GM21737 (cell line): ENCODE measurements at regions not wholly inside any gene's neighbourhood (a gene's known extent, or its start where the extent isn't known, plus 50 kb on each side); places are given as distances from the start of the nearest gene placed in this dataset.
"Not testable (repeated sequence)": the region's sequence is repeated elsewhere in the genome, so short reads cannot be mapped to it uniquely, and the experiment has no call there.

ENCODE experiments used
- ATAC-seq: cut with Tn5 transposase; IDR thresholded peaks from one replicate; pipeline ENCODE4 v1.9.1; 2021; ENCODE audit warnings: mild to moderate bottlenecking, moderate library complexity; ENCODE audit not compliant: unreplicated experiment

- not testable (repeated sequence) for ATAC-seq
Observed at GRCh38 chr1:149695066-149695465, 87.4 kb upstream of the FCGR1A start.

DNA sequence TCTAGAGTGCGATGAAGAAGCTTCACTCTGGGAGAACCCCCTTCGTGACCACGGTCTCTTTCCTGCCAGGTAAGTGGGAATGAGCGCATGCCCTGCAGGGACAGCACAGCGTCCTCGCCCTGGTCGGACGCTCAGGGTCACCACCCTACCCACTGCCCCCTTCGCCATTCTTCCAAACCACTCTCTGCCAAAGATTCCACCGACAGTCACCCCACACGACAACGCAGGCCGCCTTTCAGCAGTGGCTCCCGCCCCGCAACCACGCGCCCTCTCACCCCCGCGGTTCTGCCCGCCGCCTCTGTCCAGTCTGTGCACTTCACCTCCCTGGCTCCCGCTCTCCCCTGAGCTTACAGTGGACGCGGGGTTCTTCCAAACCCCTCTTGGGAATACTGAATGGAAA is 82.3 kb upstream of the FCGR1A start:
- not testable (repeated sequence) for ATAC-seq

DNA sequence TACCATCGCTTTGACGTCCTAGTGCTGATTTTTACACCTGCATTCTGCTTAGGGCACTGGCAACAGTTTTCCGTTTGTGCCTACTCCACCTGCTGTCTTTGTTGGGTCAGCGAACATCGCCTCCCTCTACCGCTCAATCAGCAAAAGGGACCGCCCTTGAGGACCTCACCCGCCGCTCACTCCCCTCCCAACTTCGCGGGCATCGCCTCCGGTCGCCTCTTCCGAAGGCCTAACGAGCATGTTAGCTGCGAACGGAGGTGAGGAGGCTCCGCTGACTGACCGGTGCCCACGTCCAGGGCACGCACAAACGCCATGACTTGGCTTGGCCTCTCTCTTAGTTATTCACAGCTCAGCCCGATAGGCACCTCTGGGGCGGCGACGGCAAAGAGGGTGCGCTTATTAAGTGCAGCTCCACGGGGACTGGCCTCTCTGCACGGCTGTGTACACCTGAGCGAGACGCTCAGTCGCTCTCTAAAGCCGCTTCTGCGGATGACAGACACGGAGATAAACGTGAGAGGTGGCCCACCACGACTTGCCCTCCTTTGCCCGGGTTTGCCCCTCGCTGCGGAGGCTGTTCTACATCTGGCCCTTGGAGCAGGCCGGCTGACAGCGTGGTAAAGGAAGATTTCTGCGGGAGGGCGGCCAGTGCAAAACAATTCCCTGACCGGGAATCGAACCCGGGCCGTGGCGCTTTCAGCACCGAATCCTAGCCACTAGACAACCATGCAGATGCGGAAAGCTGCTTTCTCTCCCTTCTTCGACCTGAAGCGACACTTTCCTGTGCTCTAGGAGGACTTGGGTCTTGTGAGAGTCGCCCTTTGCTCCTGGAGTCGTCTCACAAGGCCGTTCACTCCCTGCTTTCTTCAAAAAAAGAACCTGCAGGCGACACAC is 81.6 kb upstream of the FCGR1A start:
- not testable (repeated sequence) for ATAC-seq

- ATAC-seq = not testable (repeated sequence)
Observed at GRCh38 chr1:149708192-149708853, 74.2 kb upstream of the FCGR1A start.

DNA sequence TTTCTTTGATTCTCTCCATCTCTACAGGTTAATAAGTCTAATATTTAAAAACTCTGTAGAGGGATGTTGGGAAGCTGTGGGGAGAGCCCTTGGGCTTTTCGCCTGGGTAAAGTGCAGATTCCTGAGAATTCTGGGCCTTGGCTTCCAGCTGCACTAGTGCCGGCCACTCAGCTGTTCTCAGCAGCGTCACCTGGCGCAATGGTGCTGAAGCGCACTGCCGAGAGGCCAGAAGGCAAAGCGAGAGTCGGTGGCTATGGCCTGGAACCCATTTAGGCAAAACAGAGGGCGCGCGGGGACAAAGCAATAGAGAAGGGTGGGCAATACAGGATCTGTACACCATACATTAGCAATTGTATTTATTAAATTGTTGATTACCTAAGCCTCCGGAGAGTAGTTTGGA is 70.8 kb upstream of the FCGR1A start:
- ATAC-seq = not testable (repeated sequence)

DNA sequence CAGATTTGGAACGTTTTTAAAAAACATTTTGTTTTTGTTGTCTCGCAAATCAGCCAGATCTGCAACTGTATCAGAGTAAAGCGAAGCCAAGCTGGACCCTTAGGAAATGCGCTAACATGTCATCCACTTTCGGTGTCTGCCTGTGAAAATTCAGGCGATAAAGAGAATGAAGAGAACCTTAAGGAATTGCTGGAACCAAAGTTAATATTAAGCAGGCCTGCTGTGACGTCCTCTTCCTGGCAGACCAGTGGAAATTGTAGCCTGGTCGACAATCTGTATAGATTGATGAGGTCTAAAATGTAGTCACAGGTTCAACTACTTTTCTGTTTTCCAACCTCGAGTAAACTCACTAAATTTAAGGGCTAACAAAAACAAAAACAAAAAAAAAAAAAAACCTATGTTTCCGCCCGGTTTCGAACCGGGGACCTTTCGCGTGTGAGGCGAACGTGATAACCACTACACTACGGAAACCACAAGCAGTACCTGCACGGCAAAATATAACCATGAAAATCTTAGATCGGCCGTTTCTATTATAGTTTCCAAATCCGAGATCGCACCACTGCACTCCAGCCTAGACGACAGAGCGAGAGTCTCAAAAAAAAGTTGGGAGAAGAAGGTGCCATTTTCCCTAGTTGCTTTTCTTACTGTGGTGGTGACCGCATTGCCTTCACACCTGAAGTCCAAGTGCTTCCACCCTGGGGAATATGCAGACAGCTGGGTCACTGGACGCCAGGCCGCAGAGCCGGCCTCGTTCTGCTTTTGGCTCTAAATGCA is 70.2 kb upstream of the FCGR1A start:
- not testable (repeated sequence) for ATAC-seq

GRCh38 chr1:149713513-149713912 is 69.0 kb upstream of the FCGR1A start:
- not testable (repeated sequence) for ATAC-seq

GRCh38 chr1:149713952-149714351 is 68.5 kb upstream of the FCGR1A start:
- not testable (repeated sequence) for ATAC-seq

DNA sequence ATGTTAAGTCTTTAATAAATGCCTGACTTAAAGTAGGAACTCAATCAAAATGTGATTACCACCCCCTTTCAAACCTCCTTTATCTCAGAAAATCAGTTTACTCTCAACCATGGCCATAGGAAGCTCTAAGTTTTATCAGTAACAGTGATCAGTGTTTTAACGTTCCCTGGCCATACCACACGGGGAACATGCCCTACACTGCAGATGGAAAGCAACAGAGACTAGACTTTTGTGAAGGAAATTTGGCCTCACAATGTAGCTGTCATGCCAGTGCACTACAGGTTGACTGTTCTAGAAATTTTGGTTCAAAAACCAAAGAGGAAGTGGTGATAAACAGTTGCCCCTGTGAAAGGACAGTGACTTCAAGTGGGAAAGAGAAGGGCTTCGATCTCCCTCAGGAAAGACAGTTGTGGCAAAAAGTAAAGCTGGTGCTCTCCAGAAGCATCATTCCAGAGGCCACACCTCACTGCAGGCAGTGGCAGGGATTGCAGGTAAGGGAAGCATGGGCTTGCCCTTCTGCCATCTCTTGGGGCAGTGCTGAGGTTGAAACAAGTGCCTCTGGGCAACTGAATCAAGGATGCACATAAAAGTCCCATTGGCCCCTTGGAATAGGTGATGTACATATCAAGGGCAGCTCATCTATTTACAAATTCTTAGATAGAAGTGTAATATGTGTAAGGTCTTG is 57.7 kb upstream of the FCGR1A start:
- not testable (repeated sequence) for ATAC-seq

DNA sequence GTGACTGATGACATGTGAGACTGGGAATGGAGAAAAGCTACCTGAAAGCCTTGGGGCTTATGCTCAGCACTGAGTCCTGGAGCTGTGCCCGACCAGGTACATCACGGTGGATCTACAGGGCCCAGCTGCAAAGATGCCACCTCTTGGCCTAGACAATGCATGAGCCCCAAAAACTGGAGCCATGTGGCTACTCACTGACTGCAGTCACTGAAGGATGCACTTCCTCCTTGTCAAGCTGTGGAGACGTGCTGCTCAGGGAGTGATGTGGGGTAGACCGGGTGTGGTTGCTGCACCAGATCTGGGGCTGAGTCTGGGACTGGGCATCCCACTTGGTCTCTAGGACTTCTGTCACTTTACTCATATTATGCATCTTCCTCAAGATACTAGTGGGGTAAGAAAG is 55.8 kb upstream of the FCGR1A start:
- not testable (repeated sequence) for ATAC-seq

DNA sequence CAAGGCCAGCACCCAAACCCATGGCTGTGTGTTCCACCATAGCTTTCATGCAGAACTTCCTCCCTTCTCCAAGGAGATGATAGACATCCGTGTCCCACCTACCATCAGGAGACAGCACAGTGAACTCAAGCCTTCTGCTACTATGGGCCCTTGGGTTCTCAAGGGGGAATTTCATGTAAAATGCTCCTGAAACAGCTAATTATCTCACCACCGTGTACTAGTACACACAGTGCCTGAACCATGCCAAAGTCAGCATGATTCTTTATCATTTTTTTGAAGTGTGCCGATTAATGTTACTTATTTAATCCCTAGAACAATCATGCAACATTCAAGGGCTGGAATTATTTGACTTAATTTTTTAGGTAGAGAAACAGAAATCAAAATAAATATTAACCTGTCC is 53.9 kb upstream of the FCGR1A start:
- not testable (repeated sequence) for ATAC-seq
